GM23338 (cell line): ENCODE measurements at regions not wholly inside any gene's neighbourhood (a gene's known extent, or its start where the extent isn't known, plus 50 kb on each side); places are given as distances from the start of the nearest gene placed in this dataset.

Experiments
- ATAC-seq: fragments of 200-7000 bp; cut with Tn5 transposase; 3 replicates; pipeline ENCODE4 v1.9.1; 2020
- DNase-seq: peaks from one replicate; pipeline ENCODE4 v3.0.0-alpha.2; 2015; ENCODE audit warnings: low spot score
- H2AFZ ChIP-seq: fragments of 200-600 bp; sonication (generic); 2 replicates; pipeline ENCODE4 v1.8.0; 2016; ENCODE audit warnings: antibody characterized with exemption, mild to moderate bottlenecking, moderate library complexity
- H3F3A ChIP-seq: fragments of 200-600 bp; sonication (generic); replicated peaks from 2 replicates; pipeline ENCODE4 v1.8.0; 2017; ENCODE audit warnings: antibody characterized with exemption, mixed run types, low read depth
- H3K27ac ChIP-seq: fragments of 200-600 bp; sonication (generic); 2 replicates; pipeline ENCODE4 v1.6.1; 2016; ENCODE audit warnings: low read depth
- H3K27me3 ChIP-seq: fragments of 200-600 bp; sonication (generic); 2 replicates; pipeline ENCODE4 v1.8.0; 2016; ENCODE audit warnings: mild to moderate bottlenecking, mixed run types, moderate library complexity; ENCODE audit not compliant: insufficient read depth
- H3K36me3 ChIP-seq: fragments of 200-600 bp; sonication (generic); 2 replicates; pipeline ENCODE4 v1.8.0; 2016; ENCODE audit warnings: mild to moderate bottlenecking; ENCODE audit not compliant: insufficient read depth
- H3K4me1 ChIP-seq: fragments of 200-600 bp; sonication (generic); 2 replicates; pipeline ENCODE4 v1.8.0; 2016; ENCODE audit warnings: mild to moderate bottlenecking, moderate library complexity; ENCODE audit not compliant: insufficient read depth
- H3K4me2 ChIP-seq: fragments of 200-600 bp; sonication (generic); 2 replicates; pipeline ENCODE4 v1.7.1; 2017; ENCODE audit warnings: mixed run types
- H3K4me3 ChIP-seq: fragments of 200-600 bp; sonication (generic); 2 replicates; pipeline ENCODE4 v1.6.1; 2016; ENCODE audit warnings: mixed run types
- H3K79me2 ChIP-seq: fragments of 200-600 bp; sonication (generic); replicated peaks from 2 replicates; pipeline ENCODE4 v1.8.0; 2017; ENCODE audit warnings: mild to moderate bottlenecking; ENCODE audit not compliant: insufficient read depth
- H3K9me2 ChIP-seq: fragments of 200-600 bp; sonication (generic); 2 replicates; pipeline ENCODE4 v1.8.0; 2017; ENCODE audit not compliant: insufficient read depth
- H4K20me1 ChIP-seq: fragments of 200-600 bp; sonication (generic); replicated peaks from 2 replicates; pipeline ENCODE4 v1.8.0; 2017; ENCODE audit warnings: mild to moderate bottlenecking; ENCODE audit not compliant: insufficient read depth
- H3K27ac Mint-ChIP-seq: 2 replicates; pipeline ENCODE4 v1.8.0; 2020; ENCODE audit warnings: inconsistent platforms, mild to moderate bottlenecking, moderate library complexity, mixed read lengths
- H3K27me3 Mint-ChIP-seq: 3 replicates; pipeline ENCODE4 v1.8.0; 2022; ENCODE audit warnings: low read depth, mild to moderate bottlenecking, moderate library complexity, mixed read lengths, inconsistent platforms; ENCODE audit not compliant: insufficient read depth, poor library complexity
- H3K36me3 Mint-ChIP-seq: 3 replicates; pipeline ENCODE4 v1.8.0; 2021; ENCODE audit warnings: low read depth, mild to moderate bottlenecking, inconsistent platforms, moderate library complexity, mixed read lengths
- H3K4me1 Mint-ChIP-seq: 3 replicates; pipeline ENCODE4 v1.8.0; 2020; ENCODE audit warnings: mild to moderate bottlenecking, inconsistent platforms, mixed read lengths
- H3K4me3 Mint-ChIP-seq: 3 replicates; pipeline ENCODE4 v1.8.0; 2021; ENCODE audit warnings: moderate library complexity, mild to moderate bottlenecking, inconsistent platforms, mixed read lengths
- H3K9me3 Mint-ChIP-seq: 3 replicates; pipeline ENCODE4 v1.8.0; 2020; ENCODE audit warnings: moderate library complexity, mild to moderate bottlenecking, inconsistent platforms, mixed read lengths
- CREB1 ChIP-seq: fragments of 250-450 bp; sonication (Bioruptor Pico); IDR thresholded peaks from 2 replicates; pipeline ENCODE4 v1.5.0; 2020; ENCODE audit warnings: low read depth, mild to moderate bottlenecking, moderate library complexity
- ETS1 ChIP-seq: IDR thresholded peaks from 2 replicates; pipeline ENCODE4 v1.6.1; 2016; ENCODE audit warnings: antibody characterized with exemption
- EZH2 ChIP-seq: fragments of 200-600 bp; sonication (generic); IDR thresholded peaks from one replicate; pipeline ENCODE4 v1.8.0; 2017; ENCODE audit warnings: antibody characterized with exemption, mild to moderate bottlenecking, low read depth; ENCODE audit not compliant: unreplicated experiment
- EZH2phosphoT487 ChIP-seq: fragments of 200-600 bp; sonication (generic); IDR thresholded peaks from one replicate; pipeline ENCODE4 v1.8.1; 2018; ENCODE audit warnings: antibody characterized with exemption; ENCODE audit not compliant: unreplicated experiment
- JUNB ChIP-seq: IDR thresholded peaks from one replicate; pipeline ENCODE4 v1.6.1; 2016; ENCODE audit warnings: antibody characterized with exemption; ENCODE audit not compliant: unreplicated experiment
- NANOG ChIP-seq: IDR thresholded peaks from 2 replicates; pipeline ENCODE4 v1.6.1; 2016; ENCODE audit warnings: antibody characterized with exemption, borderline replicate concordance
- POLR2AphosphoS5 ChIP-seq: IDR thresholded peaks from 2 replicates; pipeline ENCODE4 v1.6.1; 2016; ENCODE audit warnings: antibody characterized with exemption, low read depth
- STAT1 ChIP-seq: IDR thresholded peaks from one replicate; pipeline ENCODE4 v1.6.1; 2016; ENCODE audit warnings: antibody characterized with exemption; ENCODE audit not compliant: unreplicated experiment
- ZNF114 ChIP-seq: fragments of 250-450 bp; sonication (Bioruptor Pico); IDR thresholded peaks from 2 replicates; pipeline ENCODE4 v1.5.0; 2020; ENCODE audit warnings: mild to moderate bottlenecking, moderate library complexity
- ZNF331 ChIP-seq: fragments of 250-450 bp; sonication (Bioruptor Pico); IDR thresholded peaks from 2 replicates; pipeline ENCODE4 v1.5.0; 2020; ENCODE audit warnings: low read depth, mild to moderate bottlenecking, moderate library complexity
- ZNF462 ChIP-seq: fragments of 250-450 bp; sonication (Bioruptor Pico); IDR thresholded peaks from 2 replicates; pipeline ENCODE4 v1.5.0; 2020; ENCODE audit warnings: mild to moderate bottlenecking, moderate library complexity
- TF ChIP-seq, protein P1 (sequence below): IDR thresholded peaks from one replicate; pipeline ENCODE4 v1.6.1; 2018; ENCODE audit warnings: antibody characterized with exemption; ENCODE audit not compliant: unreplicated experiment
- TF ChIP-seq, protein P2 (sequence below), 2 experiments: fragments of 200-600 bp in 1 of 2; sonication (generic) in 1 of 2; conservative IDR thresholded peaks; 2 replicates each; pipeline versions ENCODE4 v1.5.1 to v1.6.1; 2016 to 2017; ENCODE audit warnings: antibody characterized with exemption in 2 of 2, low read depth in 2 of 2, mild to moderate bottlenecking in 2 of 2, moderate library complexity in 1 of 2

- ATAC-seq (no peak), DNase-seq (no peak)
- H3K27ac Mint-ChIP-seq: no peak overlapping the region
- no peak overlapping the region for H2AFZ ChIP-seq
- TF ChIP-seq POLR2AphosphoS5 (no peak), STAT1 (no peak), NANOG (no peak), EZH2 (no peak), ZNF331 (CRISPR knock-in tag) (no peak), ZNF114 (CRISPR knock-in tag) (no peak), ETS1 (no peak), EZH2phosphoT487 (no peak), CREB1 (CRISPR knock-in tag) (no peak), JUNB (no peak), ZNF462 (CRISPR knock-in tag) (no peak)
- TF ChIP-seq, protein P1, sequence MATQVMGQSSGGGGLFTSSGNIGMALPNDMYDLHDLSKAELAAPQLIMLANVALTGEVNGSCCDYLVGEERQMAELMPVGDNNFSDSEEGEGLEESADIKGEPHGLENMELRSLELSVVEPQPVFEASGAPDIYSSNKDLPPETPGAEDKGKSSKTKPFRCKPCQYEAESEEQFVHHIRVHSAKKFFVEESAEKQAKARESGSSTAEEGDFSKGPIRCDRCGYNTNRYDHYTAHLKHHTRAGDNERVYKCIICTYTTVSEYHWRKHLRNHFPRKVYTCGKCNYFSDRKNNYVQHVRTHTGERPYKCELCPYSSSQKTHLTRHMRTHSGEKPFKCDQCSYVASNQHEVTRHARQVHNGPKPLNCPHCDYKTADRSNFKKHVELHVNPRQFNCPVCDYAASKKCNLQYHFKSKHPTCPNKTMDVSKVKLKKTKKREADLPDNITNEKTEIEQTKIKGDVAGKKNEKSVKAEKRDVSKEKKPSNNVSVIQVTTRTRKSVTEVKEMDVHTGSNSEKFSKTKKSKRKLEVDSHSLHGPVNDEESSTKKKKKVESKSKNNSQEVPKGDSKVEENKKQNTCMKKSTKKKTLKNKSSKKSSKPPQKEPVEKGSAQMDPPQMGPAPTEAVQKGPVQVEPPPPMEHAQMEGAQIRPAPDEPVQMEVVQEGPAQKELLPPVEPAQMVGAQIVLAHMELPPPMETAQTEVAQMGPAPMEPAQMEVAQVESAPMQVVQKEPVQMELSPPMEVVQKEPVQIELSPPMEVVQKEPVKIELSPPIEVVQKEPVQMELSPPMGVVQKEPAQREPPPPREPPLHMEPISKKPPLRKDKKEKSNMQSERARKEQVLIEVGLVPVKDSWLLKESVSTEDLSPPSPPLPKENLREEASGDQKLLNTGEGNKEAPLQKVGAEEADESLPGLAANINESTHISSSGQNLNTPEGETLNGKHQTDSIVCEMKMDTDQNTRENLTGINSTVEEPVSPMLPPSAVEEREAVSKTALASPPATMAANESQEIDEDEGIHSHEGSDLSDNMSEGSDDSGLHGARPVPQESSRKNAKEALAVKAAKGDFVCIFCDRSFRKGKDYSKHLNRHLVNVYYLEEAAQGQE: no peak
- TF ChIP-seq, protein P2, sequence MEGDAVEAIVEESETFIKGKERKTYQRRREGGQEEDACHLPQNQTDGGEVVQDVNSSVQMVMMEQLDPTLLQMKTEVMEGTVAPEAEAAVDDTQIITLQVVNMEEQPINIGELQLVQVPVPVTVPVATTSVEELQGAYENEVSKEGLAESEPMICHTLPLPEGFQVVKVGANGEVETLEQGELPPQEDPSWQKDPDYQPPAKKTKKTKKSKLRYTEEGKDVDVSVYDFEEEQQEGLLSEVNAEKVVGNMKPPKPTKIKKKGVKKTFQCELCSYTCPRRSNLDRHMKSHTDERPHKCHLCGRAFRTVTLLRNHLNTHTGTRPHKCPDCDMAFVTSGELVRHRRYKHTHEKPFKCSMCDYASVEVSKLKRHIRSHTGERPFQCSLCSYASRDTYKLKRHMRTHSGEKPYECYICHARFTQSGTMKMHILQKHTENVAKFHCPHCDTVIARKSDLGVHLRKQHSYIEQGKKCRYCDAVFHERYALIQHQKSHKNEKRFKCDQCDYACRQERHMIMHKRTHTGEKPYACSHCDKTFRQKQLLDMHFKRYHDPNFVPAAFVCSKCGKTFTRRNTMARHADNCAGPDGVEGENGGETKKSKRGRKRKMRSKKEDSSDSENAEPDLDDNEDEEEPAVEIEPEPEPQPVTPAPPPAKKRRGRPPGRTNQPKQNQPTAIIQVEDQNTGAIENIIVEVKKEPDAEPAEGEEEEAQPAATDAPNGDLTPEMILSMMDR (conservative IDR thresholded peaks at IDR 0.05; ENCODE audit: low read depth in 2 of 2): no peak
- no peaks in the 10 kb centered on the region for H3K36me3 Mint-ChIP-seq
- H3K4me1 ChIP-seq: no peaks in the 10 kb centered on the region
- H3K4me3 ChIP-seq: no peak overlapping the region
- no peaks in the 10 kb centered on the region for H3F3A ChIP-seq
- H4K20me1 ChIP-seq: no peaks in the 10 kb centered on the region
- H3K27ac ChIP-seq: no peak overlapping the region
- H3K79me2 ChIP-seq: no peaks in the 10 kb centered on the region
- H3K4me2 ChIP-seq: no peak overlapping the region
- no peaks in the 10 kb centered on the region for H3K9me2 ChIP-seq
- no peaks in the 10 kb centered on the region for H3K36me3 ChIP-seq
- H3K9me3 Mint-ChIP-seq: no peaks in the 10 kb centered on the region
- H3K4me3 Mint-ChIP-seq: no peak overlapping the region
- H3K4me1 Mint-ChIP-seq: no peaks in the 10 kb centered on the region
- peaks cover 3% of the 10 kb centered on the region for H3K27me3 Mint-ChIP-seq
- H3K27me3 ChIP-seq: no peaks in the 10 kb centered on the region
These were observed 241.0 kb upstream of the SNX7 start for GRCh38 chr1:98420376-98421084.
